GM21717 (cell line): ENCODE measurements at regions not wholly inside any gene's neighbourhood (a gene's known extent, or its start where the extent isn't known, plus 50 kb on each side); places are given as distances from the start of the nearest gene placed in this dataset.

Experiments
- ATAC-seq: cut with Tn5 transposase; IDR thresholded peaks from one replicate; pipeline ENCODE4 v1.9.1; 2021; ENCODE audit warnings: mild to moderate bottlenecking, moderate library complexity; ENCODE audit not compliant: unreplicated experiment

- no peak for ATAC-seq
Observed at GRCh38 chr5:34480810-34481528, 175.2 kb upstream of the RAI14 start.

GRCh38 chr5:34483442-34484033 lies 172.6 kb upstream of the RAI14 start:
- ATAC-seq = no peak

- ATAC-seq = no peak
Observed at GRCh38 chr5:34484216-34484920, 171.8 kb upstream of the RAI14 start.

GRCh38 chr5:34485768-34486030 lies 170.4 kb upstream of the RAI14 start:
- ATAC-seq = no peak

- ATAC-seq = no peak
Observed at GRCh38 chr5:34486160-34486848, 169.8 kb upstream of the RAI14 start.

GRCh38 chr5:34486849-34487158 lies 169.3 kb upstream of the RAI14 start:
- ATAC-seq = no peak

- ATAC-seq = no peak
Observed at GRCh38 chr5:34487159-34487879, 168.8 kb upstream of the RAI14 start.

- ATAC-seq = no peak
Observed at GRCh38 chr5:34487956-34488355, 168.2 kb upstream of the RAI14 start.

GRCh38 chr5:34488984-34489383 lies 167.1 kb upstream of the RAI14 start:
- ATAC-seq = no peak

GRCh38 chr5:34490506-34491250 lies 165.4 kb upstream of the RAI14 start:
- ATAC-seq = no peak

GRCh38 chr5:34491251-34491620 lies 164.9 kb upstream of the RAI14 start:
- no peak for ATAC-seq

- no peak for ATAC-seq
Observed at GRCh38 chr5:34494111-34494755, 161.9 kb upstream of the RAI14 start.

GRCh38 chr5:34495178-34495577 lies 160.9 kb upstream of the RAI14 start:
- ATAC-seq = no peak

- no peak for ATAC-seq
Observed at GRCh38 chr5:34496260-34496691, 159.9 kb upstream of the RAI14 start.

- ATAC-seq = no peak
Observed at GRCh38 chr5:34496701-34497469, 159.2 kb upstream of the RAI14 start.

GRCh38 chr5:34497470-34497808 lies 158.7 kb upstream of the RAI14 start:
- ATAC-seq = no peak

GRCh38 chr5:34498572-34498971 lies 157.6 kb upstream of the RAI14 start:
- ATAC-seq = no peak

GRCh38 chr5:34499001-34499734 lies 157.0 kb upstream of the RAI14 start:
- peak; percentile 92 for ATAC-seq
